RWPE1 (cell line): ENCODE measurements at regions not wholly inside any gene's neighbourhood (a gene's known extent, or its start where the extent isn't known, plus 50 kb on each side); places are given as distances from the start of the nearest gene placed in this dataset.
"Not testable (repeated sequence)": the region's sequence is repeated elsewhere in the genome, so short reads cannot be mapped to it uniquely, and the experiment has no call there.

ENCODE experiments used
- CTCF ChIA-PET: fragments of 350-600 bp; sonication (Branson Sonifier 250); formaldehyde crosslinking; extraction: SDS; loops from one replicate; lab custom pipeline; 2021; lab: Yijun Ruan, JAX
- POLR2A ChIA-PET: fragments of 400-600 bp; formaldehyde crosslinking; extraction: SDS; loops from one replicate; lab custom pipeline; 2020; ENCODE audit warnings: antibody characterized with exemption; ENCODE audit not compliant: low non-redundant PET; lab: Yijun Ruan, JAX
- DNase-seq: peaks from one replicate; pipeline ENCODE4 v3.0.0; 2012; ENCODE audit warnings: low spot score
- H3K27ac ChIP-seq: fragments of 450-650 bp; 2 replicates; pipeline ENCODE4 v1.5.1; 2017
- TF ChIP-seq, protein P1 (sequence below): fragments of 450-650 bp; conservative IDR thresholded peaks from 2 replicates; pipeline ENCODE4 v1.5.1; 2017; ENCODE audit warnings: low read depth, mild to moderate bottlenecking

- no peak overlapping the region for H3K27ac ChIP-seq
- TF ChIP-seq, protein P1, sequence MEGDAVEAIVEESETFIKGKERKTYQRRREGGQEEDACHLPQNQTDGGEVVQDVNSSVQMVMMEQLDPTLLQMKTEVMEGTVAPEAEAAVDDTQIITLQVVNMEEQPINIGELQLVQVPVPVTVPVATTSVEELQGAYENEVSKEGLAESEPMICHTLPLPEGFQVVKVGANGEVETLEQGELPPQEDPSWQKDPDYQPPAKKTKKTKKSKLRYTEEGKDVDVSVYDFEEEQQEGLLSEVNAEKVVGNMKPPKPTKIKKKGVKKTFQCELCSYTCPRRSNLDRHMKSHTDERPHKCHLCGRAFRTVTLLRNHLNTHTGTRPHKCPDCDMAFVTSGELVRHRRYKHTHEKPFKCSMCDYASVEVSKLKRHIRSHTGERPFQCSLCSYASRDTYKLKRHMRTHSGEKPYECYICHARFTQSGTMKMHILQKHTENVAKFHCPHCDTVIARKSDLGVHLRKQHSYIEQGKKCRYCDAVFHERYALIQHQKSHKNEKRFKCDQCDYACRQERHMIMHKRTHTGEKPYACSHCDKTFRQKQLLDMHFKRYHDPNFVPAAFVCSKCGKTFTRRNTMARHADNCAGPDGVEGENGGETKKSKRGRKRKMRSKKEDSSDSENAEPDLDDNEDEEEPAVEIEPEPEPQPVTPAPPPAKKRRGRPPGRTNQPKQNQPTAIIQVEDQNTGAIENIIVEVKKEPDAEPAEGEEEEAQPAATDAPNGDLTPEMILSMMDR = no peak
- DNase-seq = no peak
- CTCF ChIA-PET = no interaction called here
- POLR2A ChIA-PET = no interaction called here
Observed at GRCh38 chr16:79991969-79992368, 391.4 kb upstream of the MAF start.

- ChIA-PET POLR2A (no interaction called here), CTCF (interaction anchor here (0.6 to 0.7 kb wide), 2 partner anchors 96 to 1431 kb away, joined by 3 read pairs; no protein-coding TSS in a partner anchor)
- H3K27ac ChIP-seq = no peak overlapping the region
- TF ChIP-seq, protein P1 = no peak
- DNase-seq = no peak
Observed at GRCh38 chr16:79988721-79989220, 388.2 kb upstream of the MAF start.

GRCh38 chr16:79988089-79988488 is 387.6 kb upstream of the MAF start:
- DNase-seq = no peak
- TF ChIP-seq, protein P1 = no peak
- no peak overlapping the region for H3K27ac ChIP-seq
- ChIA-PET POLR2A (no interaction called here), CTCF (no interaction called here)

- DNase-seq = no peak
- ChIA-PET POLR2A (no interaction called here), CTCF (no interaction called here)
- H3K27ac ChIP-seq = no peak overlapping the region
- TF ChIP-seq, protein P1 = no peak
Observed at GRCh38 chr16:79986352-79986751, 385.8 kb upstream of the MAF start.

DNA sequence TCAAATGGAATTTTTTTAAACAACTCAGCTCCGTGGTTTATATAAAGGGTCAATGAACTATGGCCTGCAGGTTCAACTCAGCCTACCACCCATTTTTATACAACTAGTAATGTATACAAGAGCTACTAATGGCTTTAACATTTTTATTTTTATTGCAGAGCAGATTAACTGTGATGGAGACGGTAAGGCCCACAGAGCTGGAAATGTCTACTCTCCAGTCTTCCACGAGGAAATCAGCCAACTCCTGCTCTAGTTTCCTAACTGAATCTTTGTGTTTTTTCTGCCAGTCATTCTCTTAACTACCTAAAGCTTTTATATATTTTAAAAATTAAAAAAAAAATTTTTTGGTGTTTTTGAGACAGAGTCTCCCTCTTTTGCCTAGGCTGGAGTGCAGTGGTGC is 385.1 kb upstream of the MAF start:
- ChIA-PET POLR2A (interaction anchor here (0.7 kb wide), 1 partner anchor 97 kb away, joined by 3 read pairs; no protein-coding TSS in a partner anchor), CTCF (interaction anchor here (0.6 kb wide), 3 partner anchors 21 to 835 kb away, joined by 3 to 4 read pairs (median 3); no protein-coding TSS in a partner anchor)
- TF ChIP-seq, protein P1 = no peak
- no peak for DNase-seq
- H3K27ac ChIP-seq = no peak overlapping the region

GRCh38 chr16:79984149-79984548 is 383.6 kb upstream of the MAF start:
- DNase-seq, H3K27ac ChIP-seq, CTCF ChIA-PET, POLR2A ChIA-PET: not testable (repeated sequence)

DNA sequence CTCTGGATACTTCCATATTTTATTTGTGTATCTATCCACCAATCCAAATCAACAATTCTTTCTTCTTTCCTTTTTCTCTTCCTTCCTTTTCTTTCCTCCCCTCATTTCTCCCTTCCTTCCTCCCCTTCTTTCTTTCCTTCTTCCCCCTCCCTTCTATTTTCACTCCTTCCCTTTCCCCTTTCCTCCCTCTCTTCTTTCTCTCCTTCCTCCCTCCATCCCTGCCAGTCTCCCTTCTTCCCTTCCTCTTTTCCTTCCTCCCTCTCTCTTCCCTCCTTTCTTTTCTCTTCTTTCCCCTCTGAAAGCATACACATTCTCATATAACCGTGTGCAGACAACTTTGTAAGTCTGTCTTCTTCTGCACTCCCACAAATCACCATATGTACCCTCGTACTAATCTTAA is 382.3 kb upstream of the MAF start:
- no peak overlapping the region for H3K27ac ChIP-seq
- ChIA-PET CTCF (interaction anchor here (0.6 kb wide), 1 partner anchor 15 kb away, joined by 3 read pairs; no protein-coding TSS in a partner anchor), POLR2A (no interaction called here)
- no peak for DNase-seq
- TF ChIP-seq, protein P1 = no peak
